ENCODE measurements at regions not wholly inside any gene's neighbourhood (a gene's known extent, or its start where the extent isn't known, plus 50 kb on each side); places are given as distances from the start of the nearest gene placed in this dataset.

- ATAC-seq (peak; percentile 66), DNase-seq (peak in 1 of 3 donors; percentile 18)
- H3K4me1 ChIP-seq (ENCODE audit: low read depth), result no peaks in the 10 kb centered on the region
- H3K9me3 ChIP-seq, result no peaks in the 10 kb centered on the region
- no peak overlapping the region for H3K4me3 ChIP-seq
- no peaks in the 10 kb centered on the region for H3K36me3 ChIP-seq (ENCODE audit: low read depth)
- intact Hi-C loops (cut with DNase I, micrococcal nuclease), result no loop called here
- TF ChIP-seq CTCF (IDR thresholded peaks at IDR 0.05), result no peak
These were observed 53.9 kb upstream of the CREB5 start for GRCh38 chr7:28358423-28358868.

GRCh38 chr7:28360739-28361138, 51.6 kb upstream of the CREB5 start:
- no peaks in the 10 kb centered on the region for H3K4me1 ChIP-seq (ENCODE audit: low read depth)
- no peaks in the 10 kb centered on the region for H3K36me3 ChIP-seq (ENCODE audit: low read depth)
- TF ChIP-seq CTCF (IDR thresholded peaks at IDR 0.05), result no peak
- ATAC-seq (no peak), DNase-seq (no peak)
- intact Hi-C loops (cut with DNase I, micrococcal nuclease), result no loop called here
- H3K4me3 ChIP-seq, result no peak overlapping the region
- H3K9me3 ChIP-seq, result no peaks in the 10 kb centered on the region

GRCh38 chr7:28361551-28361950, 50.8 kb upstream of the CREB5 start:
- no peaks in the 10 kb centered on the region for H3K36me3 ChIP-seq (ENCODE audit: low read depth)
- no peaks in the 10 kb centered on the region for H3K4me1 ChIP-seq (ENCODE audit: low read depth)
- DNase-seq (no peak), ATAC-seq (no peak)
- no peaks in the 10 kb centered on the region for H3K9me3 ChIP-seq
- no peak overlapping the region for H3K4me3 ChIP-seq
- intact Hi-C loops (cut with DNase I, micrococcal nuclease), result no loop called here
- TF ChIP-seq CTCF (IDR thresholded peaks at IDR 0.05), result no peak

- ATAC-seq (no peak), DNase-seq (no peak)
- no peaks in the 10 kb centered on the region for H3K9me3 ChIP-seq
- intact Hi-C loops (cut with DNase I, micrococcal nuclease), result no loop called here
- H3K4me3 ChIP-seq, result no peak overlapping the region
- no peaks in the 10 kb centered on the region for H3K4me1 ChIP-seq (ENCODE audit: low read depth)
- no peaks in the 10 kb centered on the region for H3K36me3 ChIP-seq (ENCODE audit: low read depth)
- TF ChIP-seq CTCF (IDR thresholded peaks at IDR 0.05), result no peak
These were observed 50.1 kb upstream of the CREB5 start for GRCh38 chr7:28362182-28362581.

All from mucosa of descending colon (tissue), 3 donors.